Progenitor cell of endocrine pancreas (in vitro differentiated cells): ENCODE measurements at regions not wholly inside any gene's neighbourhood (a gene's known extent, or its start where the extent isn't known, plus 50 kb on each side); places are given as distances from the start of the nearest gene placed in this dataset.

Experiments
- DNase-seq: peaks from one replicate; pipeline ENCODE4 v3.0.0; 2021; ENCODE audit warnings: low spot score; ENCODE audit not compliant: unreplicated experiment
- H3K27ac Mint-ChIP-seq: 2 replicates; pipeline ENCODE4 v1.8.0; 2021; ENCODE audit warnings: mild to moderate bottlenecking, moderate library complexity, mixed read lengths
- H3K27me3 Mint-ChIP-seq: 2 replicates; pipeline ENCODE4 v1.8.0; 2021; ENCODE audit warnings: mixed read lengths
- H3K36me3 Mint-ChIP-seq: 2 replicates; pipeline ENCODE4 v1.8.0; 2022; ENCODE audit warnings: mixed read lengths; ENCODE audit not compliant: insufficient read depth
- H3K4me1 Mint-ChIP-seq: 2 replicates; pipeline ENCODE4 v1.8.0; 2021; ENCODE audit warnings: low read depth, mixed read lengths
- H3K4me3 Mint-ChIP-seq: 2 replicates; pipeline ENCODE4 v1.8.0; 2021; ENCODE audit warnings: low read depth, mild to moderate bottlenecking, moderate library complexity, mixed read lengths
- H3K9me3 Mint-ChIP-seq: 2 replicates; pipeline ENCODE4 v1.8.0; 2021; ENCODE audit warnings: low read depth, mixed read lengths
- TF ChIP-seq, protein P1 (sequence below): fragments of 200-600 bp; sonication (generic); IDR thresholded peaks from one replicate; pipeline ENCODE4 v1.5.0; 2021; ENCODE audit warnings: antibody characterized with exemption, mild to moderate bottlenecking; ENCODE audit not compliant: unreplicated experiment

DNA sequence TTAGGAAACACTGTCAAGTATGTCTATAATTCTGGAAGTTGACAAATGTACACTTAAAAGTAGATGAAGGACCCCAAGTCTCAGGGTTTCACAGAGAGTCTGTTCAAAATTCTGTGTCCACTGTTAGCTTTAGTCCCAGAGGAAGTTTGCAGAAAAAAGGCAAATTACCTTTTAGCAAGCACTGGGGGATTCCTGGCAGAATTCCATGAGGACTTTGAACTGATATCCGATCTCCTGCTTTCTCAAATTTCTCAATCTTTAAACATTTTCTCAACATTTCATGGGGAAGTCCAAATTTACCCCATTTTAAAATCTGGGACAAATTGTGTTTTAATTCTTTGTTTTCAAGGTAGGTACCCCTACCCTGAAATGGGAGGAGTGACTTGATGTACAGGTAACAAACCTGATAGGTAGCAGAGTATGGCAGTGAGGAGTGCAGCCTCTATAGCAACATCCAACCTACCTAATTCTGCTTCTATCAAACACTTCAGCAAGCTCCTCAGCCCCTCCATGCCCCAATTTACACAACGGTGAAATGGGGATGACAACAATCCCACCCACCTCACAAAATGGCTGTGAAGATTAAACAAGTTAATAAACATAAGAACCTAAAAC, 344.9 kb downstream of the OMA1 start:
- DNase-seq, result no peak
- Mint-ChIP-seq H3K27me3 (peaks cover 4% of the 10 kb centered on the region), H3K36me3 (no peaks in the 10 kb centered on the region), H3K27ac (no peak overlapping the region), H3K4me1 (peaks cover 2% of the 10 kb centered on the region), H3K4me3 (no peak overlapping the region), H3K9me3 (no peaks in the 10 kb centered on the region)
- TF ChIP-seq, protein P1, sequence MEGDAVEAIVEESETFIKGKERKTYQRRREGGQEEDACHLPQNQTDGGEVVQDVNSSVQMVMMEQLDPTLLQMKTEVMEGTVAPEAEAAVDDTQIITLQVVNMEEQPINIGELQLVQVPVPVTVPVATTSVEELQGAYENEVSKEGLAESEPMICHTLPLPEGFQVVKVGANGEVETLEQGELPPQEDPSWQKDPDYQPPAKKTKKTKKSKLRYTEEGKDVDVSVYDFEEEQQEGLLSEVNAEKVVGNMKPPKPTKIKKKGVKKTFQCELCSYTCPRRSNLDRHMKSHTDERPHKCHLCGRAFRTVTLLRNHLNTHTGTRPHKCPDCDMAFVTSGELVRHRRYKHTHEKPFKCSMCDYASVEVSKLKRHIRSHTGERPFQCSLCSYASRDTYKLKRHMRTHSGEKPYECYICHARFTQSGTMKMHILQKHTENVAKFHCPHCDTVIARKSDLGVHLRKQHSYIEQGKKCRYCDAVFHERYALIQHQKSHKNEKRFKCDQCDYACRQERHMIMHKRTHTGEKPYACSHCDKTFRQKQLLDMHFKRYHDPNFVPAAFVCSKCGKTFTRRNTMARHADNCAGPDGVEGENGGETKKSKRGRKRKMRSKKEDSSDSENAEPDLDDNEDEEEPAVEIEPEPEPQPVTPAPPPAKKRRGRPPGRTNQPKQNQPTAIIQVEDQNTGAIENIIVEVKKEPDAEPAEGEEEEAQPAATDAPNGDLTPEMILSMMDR, result no peak

DNA sequence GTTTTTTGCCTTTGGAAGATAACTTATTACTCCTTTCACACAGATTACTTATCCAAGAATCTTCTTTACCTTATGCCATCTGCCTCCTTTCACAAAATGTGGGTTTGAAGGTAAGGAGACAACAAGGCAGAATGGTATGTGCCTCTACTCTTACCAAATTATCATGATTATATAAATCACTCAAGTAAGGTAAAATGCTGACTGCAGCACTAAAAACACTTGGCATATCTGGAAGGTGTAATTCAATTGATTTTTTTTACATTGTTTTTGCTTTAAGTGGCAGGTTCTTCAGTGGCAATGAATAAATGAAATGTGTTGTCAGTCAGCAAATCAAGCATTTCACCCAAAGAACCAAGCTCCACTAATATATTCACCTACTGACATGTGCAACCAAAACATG, 346.1 kb downstream of the OMA1 start:
- H3K27ac Mint-ChIP-seq, result no peak overlapping the region
- peaks cover 7% of the 10 kb centered on the region for H3K27me3 Mint-ChIP-seq

DNA sequence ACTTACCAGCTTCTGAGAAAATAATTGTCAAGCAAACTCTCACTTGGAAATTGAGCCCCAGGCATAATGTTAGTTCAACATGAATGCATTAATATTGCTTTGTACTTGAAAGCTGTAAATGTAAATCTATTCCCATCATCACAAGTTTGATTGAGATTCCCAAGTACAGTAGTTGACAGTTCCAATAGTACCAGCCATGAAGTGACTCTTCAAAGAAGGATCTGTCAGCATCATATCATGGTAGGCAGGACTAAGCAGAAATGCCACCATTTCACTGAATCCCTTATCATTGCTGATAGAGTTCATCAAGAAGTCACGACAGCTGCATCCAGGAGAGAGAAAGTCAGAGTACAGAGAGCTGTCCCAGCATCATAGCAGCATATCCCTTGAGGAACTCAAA, 348.7 kb downstream of the OMA1 start:
- TF ChIP-seq, protein P1, result no peak
- no peak overlapping the region for H3K27ac Mint-ChIP-seq
- H3K36me3 Mint-ChIP-seq, result no peaks in the 10 kb centered on the region
- no peaks in the 10 kb centered on the region for H3K9me3 Mint-ChIP-seq
- peaks cover 2% of the 10 kb centered on the region for H3K4me1 Mint-ChIP-seq
- no peak overlapping the region for H3K4me3 Mint-ChIP-seq
- no peak for DNase-seq
- peaks cover 3% of the 10 kb centered on the region for H3K27me3 Mint-ChIP-seq

More for the DNA sequence above, 346.1 kb downstream of the OMA1 start:
- H3K36me3 Mint-ChIP-seq, result no peaks in the 10 kb centered on the region
- no peaks in the 10 kb centered on the region for H3K9me3 Mint-ChIP-seq
- TF ChIP-seq, protein P1, result no peak
- no peak overlapping the region for H3K4me3 Mint-ChIP-seq
- no peak for DNase-seq
- H3K4me1 Mint-ChIP-seq, result peaks cover 2% of the 10 kb centered on the region

DNA sequence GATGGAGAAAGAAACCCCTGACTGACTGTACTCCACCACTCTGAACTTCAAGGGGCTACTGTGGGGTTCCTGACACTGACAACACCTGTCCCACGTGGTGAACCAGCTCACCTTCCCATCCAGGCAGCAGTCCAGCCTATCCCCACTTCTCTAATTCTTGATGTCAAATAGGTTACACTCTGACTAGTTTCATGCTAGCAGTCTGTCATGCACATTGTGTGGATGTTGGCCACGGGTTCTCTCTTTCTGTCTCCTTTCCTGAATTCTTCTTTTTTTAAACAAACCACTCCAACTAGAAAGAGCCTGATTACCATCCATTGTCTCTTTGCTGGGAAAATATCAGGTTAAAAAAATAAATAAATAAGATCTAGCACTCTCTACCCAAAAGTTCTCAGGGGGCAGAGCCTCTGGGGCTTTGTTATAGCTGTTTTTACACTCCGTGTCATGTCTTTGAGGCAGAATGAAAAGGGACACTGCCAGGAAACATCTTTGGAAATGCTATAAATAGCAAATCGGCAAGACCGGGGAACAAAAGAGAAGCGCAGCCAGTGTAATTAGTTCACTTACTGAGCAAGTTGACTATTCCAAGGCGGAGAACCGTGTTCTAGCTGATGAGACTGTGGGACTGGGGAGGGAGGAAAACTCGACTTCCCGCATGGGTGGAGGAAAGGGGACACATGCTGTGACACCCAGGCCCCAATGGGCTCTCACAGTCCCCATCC, 356.1 kb downstream of the OMA1 start:
- H3K27ac Mint-ChIP-seq, result no peak overlapping the region
- no peak for DNase-seq
- H3K27me3 Mint-ChIP-seq, result no peaks in the 10 kb centered on the region
- H3K4me3 Mint-ChIP-seq, result no peak overlapping the region
- no peaks in the 10 kb centered on the region for H3K9me3 Mint-ChIP-seq
- H3K36me3 Mint-ChIP-seq, result no peaks in the 10 kb centered on the region
- TF ChIP-seq, protein P1, result no peak
- no peaks in the 10 kb centered on the region for H3K4me1 Mint-ChIP-seq

DNA sequence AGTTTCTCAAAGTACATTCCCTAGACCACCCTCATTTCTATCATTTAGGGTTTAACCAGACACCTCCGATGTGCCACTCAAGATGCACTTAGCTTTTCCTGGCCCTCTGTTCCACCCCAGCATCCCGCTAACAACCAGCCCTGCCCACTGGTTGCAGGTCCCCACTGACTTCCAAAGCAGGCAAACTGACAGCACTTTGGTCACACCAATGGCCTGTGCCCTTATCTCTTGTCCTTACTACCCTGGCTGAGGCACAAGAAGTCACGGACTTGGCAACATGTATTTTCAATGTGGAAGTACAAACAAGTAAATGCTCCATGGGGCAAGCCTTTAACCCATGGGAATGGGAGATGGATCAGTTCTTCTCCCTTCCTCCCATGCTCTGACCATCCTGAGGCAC, 357.1 kb downstream of the OMA1 start:
- H3K4me3 Mint-ChIP-seq, result no peak overlapping the region
- no peak overlapping the region for H3K27ac Mint-ChIP-seq
- no peaks in the 10 kb centered on the region for H3K9me3 Mint-ChIP-seq
- no peak for DNase-seq
- TF ChIP-seq, protein P1, result no peak
- no peaks in the 10 kb centered on the region for H3K27me3 Mint-ChIP-seq
- H3K4me1 Mint-ChIP-seq, result no peaks in the 10 kb centered on the region
- no peaks in the 10 kb centered on the region for H3K36me3 Mint-ChIP-seq
